WTC11 (cell line): ENCODE measurements at regions not wholly inside any gene's neighbourhood (a gene's known extent, or its start where the extent isn't known, plus 50 kb on each side); places are given as distances from the start of the nearest gene placed in this dataset.

ENCODE experiments used
- ATAC-seq: fragments of 200-7000 bp; cut with Tn5 transposase; 2 replicates; pipeline ENCODE4 v1.10.0; 2021; ENCODE audit warnings: mild to moderate bottlenecking, moderate library complexity
- CTCF ChIA-PET: fragments of 300-600 bp; sonication (Branson Sonifier 250); formaldehyde crosslinking; loops from one replicate; lab custom pipeline; 2021; ENCODE audit warnings: antibody characterized with exemption; lab: Charles Lee
- POLR2A ChIA-PET: fragments of 350-600 bp; sonication (Branson Sonifier 250); formaldehyde crosslinking; loops from one replicate; lab custom pipeline; 2021; ENCODE audit warnings: antibody characterized with exemption; lab: Charles Lee
- DNase-seq: peaks from one replicate; pipeline ENCODE4 v3.0.0; 2021; ENCODE audit warnings: low spot score
- H3K27ac Mint-ChIP-seq: 2 replicates; pipeline ENCODE4 v1.8.0; 2021; ENCODE audit warnings: mixed read lengths
- H3K27me3 Mint-ChIP-seq: 2 replicates; pipeline ENCODE4 v1.8.0; 2021; ENCODE audit warnings: low read depth, mild to moderate bottlenecking, moderate library complexity, mixed read lengths
- H3K36me3 Mint-ChIP-seq: 2 replicates; pipeline ENCODE4 v1.8.0; 2021; ENCODE audit warnings: mixed read lengths
- H3K4me1 Mint-ChIP-seq: 2 replicates; pipeline ENCODE4 v1.8.0; 2022; ENCODE audit warnings: mixed read lengths
- H3K4me3 Mint-ChIP-seq: 2 replicates; pipeline ENCODE4 v1.8.0; 2021; ENCODE audit warnings: mild to moderate bottlenecking, moderate library complexity, mixed read lengths
- H3K9me3 Mint-ChIP-seq: 2 replicates; pipeline ENCODE4 v1.8.0; 2021; ENCODE audit warnings: mixed read lengths
- CREB1 ChIP-seq: sonication (generic); formaldehyde crosslinking; IDR thresholded peaks from 2 replicates; pipeline ENCODE4 v1.8.0; 2023; ENCODE audit warnings: mild to moderate bottlenecking, missing genetic modification reagents
- EMX1 ChIP-seq: fragments of 250-450 bp; sonication (Bioruptor Pico); IDR thresholded peaks from 2 replicates; pipeline ENCODE4 v1.8.0; 2021; ENCODE audit warnings: mild to moderate bottlenecking
- FOXK1 ChIP-seq: sonication (generic); formaldehyde crosslinking; IDR thresholded peaks from 2 replicates; pipeline ENCODE4 v1.8.0; 2022; ENCODE audit warnings: mild to moderate bottlenecking, moderate library complexity, missing genetic modification reagents
- GABPB1 ChIP-seq: sonication (generic); formaldehyde crosslinking; IDR thresholded peaks from 2 replicates; pipeline ENCODE4 v1.8.1; 2023; ENCODE audit warnings: mild to moderate bottlenecking, missing genetic modification reagents
- GRHL2 ChIP-seq: fragments of 250-450 bp; sonication (Bioruptor Pico); IDR thresholded peaks from 2 replicates; pipeline ENCODE4 v1.8.0; 2022; ENCODE audit warnings: mild to moderate bottlenecking, moderate library complexity; ENCODE audit not compliant: insufficient replicate concordance, severe bottlenecking
- GTF2I ChIP-seq: fragments of 250-450 bp; sonication (Bioruptor Pico); conservative IDR thresholded peaks from 2 replicates; pipeline ENCODE4 v1.4.0; 2021; ENCODE audit warnings: mild to moderate bottlenecking
- IRF2 ChIP-seq: sonication (generic); formaldehyde crosslinking; IDR thresholded peaks from 2 replicates; pipeline ENCODE4 v1.8.0; 2022; ENCODE audit warnings: low read depth, missing genetic modification reagents, borderline replicate concordance
- JAZF1 ChIP-seq: fragments of 250-450 bp; sonication (Bioruptor Pico); IDR thresholded peaks from 2 replicates; pipeline ENCODE4 v1.9.0; 2021; ENCODE audit warnings: moderate library complexity, mild to moderate bottlenecking, inconsistent platforms
- MXD4 ChIP-seq: fragments of 250-450 bp; sonication (Bioruptor Pico); IDR thresholded peaks from 2 replicates; pipeline ENCODE4 v1.8.0; 2021; ENCODE audit warnings: mild to moderate bottlenecking, moderate library complexity, borderline replicate concordance
- MYBL2 ChIP-seq: sonication (generic); formaldehyde crosslinking; IDR thresholded peaks from 2 replicates; pipeline ENCODE4 v1.8.1; 2023; ENCODE audit warnings: mild to moderate bottlenecking, moderate library complexity, missing genetic modification reagents
- NFE2L1 ChIP-seq: sonication (generic); formaldehyde crosslinking; IDR thresholded peaks from 2 replicates; pipeline ENCODE4 v1.8.1; 2023; ENCODE audit warnings: missing genetic modification reagents
- NR1H2 ChIP-seq: sonication (generic); formaldehyde crosslinking; IDR thresholded peaks from 2 replicates; pipeline ENCODE4 v1.9.0; 2021; ENCODE audit warnings: mild to moderate bottlenecking, moderate library complexity, missing genetic modification reagents
- NR2C2 ChIP-seq: sonication (generic); formaldehyde crosslinking; IDR thresholded peaks from 2 replicates; pipeline ENCODE4 v1.8.0; 2022; ENCODE audit warnings: mild to moderate bottlenecking, missing genetic modification reagents
- OVOL2 ChIP-seq: fragments of 250-450 bp; sonication (Bioruptor Pico); IDR thresholded peaks from 2 replicates; pipeline ENCODE4 v1.9.0; 2021; ENCODE audit warnings: mild to moderate bottlenecking, borderline replicate concordance
- PRRX2 ChIP-seq: fragments of 250-450 bp; sonication (Bioruptor Pico); IDR thresholded peaks from 2 replicates; pipeline ENCODE4 v1.8.0; 2021; ENCODE audit warnings: mild to moderate bottlenecking
- RORB ChIP-seq: fragments of 250-450 bp; sonication (Bioruptor Pico); IDR thresholded peaks from 2 replicates; pipeline ENCODE4 v1.9.0; 2021; ENCODE audit warnings: mild to moderate bottlenecking
- SMAD3 ChIP-seq: sonication (generic); formaldehyde crosslinking; IDR thresholded peaks from 2 replicates; pipeline ENCODE4 v1.8.0; 2022; ENCODE audit warnings: missing genetic modification reagents, mild to moderate bottlenecking, borderline replicate concordance
- SOX15 ChIP-seq: fragments of 250-450 bp; sonication (Bioruptor Pico); IDR thresholded peaks from 2 replicates; pipeline ENCODE4 v1.9.0; 2021; ENCODE audit warnings: mild to moderate bottlenecking
- TCF7 ChIP-seq: sonication (generic); formaldehyde crosslinking; IDR thresholded peaks from 2 replicates; pipeline ENCODE4 v1.8.0; 2022; ENCODE audit warnings: mild to moderate bottlenecking, low read depth, missing genetic modification reagents, moderate library complexity
- ZNF121 ChIP-seq: sonication (generic); formaldehyde crosslinking; IDR thresholded peaks from 2 replicates; pipeline ENCODE4 v1.8.0; 2023; ENCODE audit warnings: missing genetic modification reagents
- ZNF138 ChIP-seq: sonication (generic); formaldehyde crosslinking; conservative IDR thresholded peaks from 2 replicates; pipeline ENCODE4 v1.8.1; 2022; ENCODE audit warnings: mild to moderate bottlenecking, moderate library complexity, missing genetic modification reagents
- ZNF232 ChIP-seq: sonication (generic); formaldehyde crosslinking; IDR thresholded peaks from 2 replicates; pipeline ENCODE4 v1.8.0; 2022; ENCODE audit warnings: mild to moderate bottlenecking, missing genetic modification reagents
- ZNF396 ChIP-seq: fragments of 250-450 bp; sonication (Bioruptor Pico); IDR thresholded peaks from 2 replicates; pipeline ENCODE4 v1.8.0; 2021; ENCODE audit warnings: mild to moderate bottlenecking, moderate library complexity, borderline replicate concordance
- TF ChIP-seq, protein P1 (sequence below): sonication (generic); formaldehyde crosslinking; IDR thresholded peaks from 2 replicates; pipeline ENCODE4 v1.8.1; 2022; ENCODE audit warnings: low read depth, mild to moderate bottlenecking, moderate library complexity, missing genetic modification reagents, borderline replicate concordance
- TF ChIP-seq, protein P2 (sequence below): sonication (generic); formaldehyde crosslinking; IDR thresholded peaks from 2 replicates; pipeline ENCODE4 v1.8.1; 2022; ENCODE audit warnings: mild to moderate bottlenecking, moderate library complexity, missing genetic modification reagents
- TF ChIP-seq, protein P3 (sequence below): sonication (generic); formaldehyde crosslinking; IDR thresholded peaks from 2 replicates; pipeline ENCODE4 v1.8.0; 2022; ENCODE audit warnings: missing genetic modification reagents
- TF ChIP-seq, protein P4 (sequence below): sonication (generic); formaldehyde crosslinking; conservative IDR thresholded peaks from 2 replicates; pipeline ENCODE4 v1.8.1; 2022; ENCODE audit warnings: mild to moderate bottlenecking, missing genetic modification reagents
- TF ChIP-seq, protein P5 (sequence below): sonication (generic); formaldehyde crosslinking; IDR thresholded peaks from 2 replicates; pipeline ENCODE4 v1.8.1; 2023; ENCODE audit warnings: mild to moderate bottlenecking, moderate library complexity, missing genetic modification reagents

DNA sequence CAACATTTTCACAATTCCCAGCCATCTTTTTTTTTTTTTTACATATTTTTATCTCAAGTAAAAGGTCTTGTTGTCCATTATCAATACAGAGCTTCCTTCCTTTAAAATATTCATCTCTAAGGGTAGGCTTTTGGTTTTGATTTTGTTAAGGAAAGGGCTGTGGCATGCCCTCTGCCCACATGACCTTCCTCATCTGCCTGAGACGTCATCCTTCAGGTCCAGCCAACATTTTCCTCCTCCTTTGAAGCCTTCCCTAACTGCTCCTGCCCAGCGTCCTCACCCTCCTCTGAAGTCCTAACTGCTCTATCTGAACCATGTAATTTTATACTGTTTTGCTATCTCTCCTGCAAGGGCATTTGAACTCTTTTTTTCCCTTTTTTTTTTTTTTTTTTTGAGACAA, 73.9 kb upstream of the TGM3 start:
- Mint-ChIP-seq H3K4me1 (peaks cover 12% of the 10 kb centered on the region), H3K36me3 (peaks cover 6% of the 10 kb centered on the region), H3K27me3 (no peaks in the 10 kb centered on the region; the same call in 1 of the 2 replicates), H3K9me3 (peaks cover 19% of the 10 kb centered on the region), H3K4me3 (no peak overlapping the region), H3K27ac (no peak overlapping the region)
- no peak for ATAC-seq
- ChIA-PET POLR2A (no interaction called here), CTCF (interaction anchor here (0.7 kb wide), 1 partner anchor 10 kb away, joined by 3 read pairs; no protein-coding TSS in a partner anchor)
- no peak for DNase-seq
- TF ChIP-seq FOXK1 (no peak), CREB1 (no peak)

DNA sequence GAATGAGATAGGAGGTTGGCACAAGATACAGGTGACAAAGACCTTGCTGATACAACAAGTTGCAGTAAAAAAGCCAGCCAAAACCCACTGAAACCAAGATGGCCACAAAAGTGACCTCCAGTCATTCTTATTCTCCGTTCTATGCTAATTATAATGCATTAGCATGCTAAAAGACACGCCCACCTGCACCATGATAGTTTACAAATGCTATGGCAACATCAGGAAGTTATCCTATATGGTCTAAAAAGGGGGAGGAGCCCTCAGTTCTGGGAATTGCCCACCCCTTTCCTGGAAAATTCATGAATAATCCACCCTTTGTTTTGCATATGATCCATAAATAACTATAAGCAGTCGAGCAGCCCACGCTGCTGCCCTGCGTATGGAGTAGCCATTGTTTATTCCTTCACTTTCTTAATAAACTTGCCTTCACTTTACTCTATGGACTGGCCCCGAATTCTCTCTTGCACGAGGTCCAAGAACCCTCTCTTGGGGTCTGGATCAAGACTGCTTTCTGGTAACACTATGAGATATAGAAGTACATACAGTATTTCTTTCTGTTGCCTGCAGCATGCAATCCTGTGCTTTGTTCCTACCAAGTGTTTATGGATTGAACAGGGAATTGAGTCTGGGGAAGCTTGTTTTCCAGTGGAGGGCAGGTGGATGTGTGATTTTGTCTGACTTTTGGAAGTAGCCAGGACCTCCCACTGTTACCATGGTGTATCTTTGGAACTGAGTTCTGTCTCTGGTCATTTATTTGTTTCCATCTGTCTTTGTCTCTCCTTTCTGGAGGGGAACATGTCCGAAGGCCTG, 72.0 kb upstream of the TGM3 start:
- H3K4me1 Mint-ChIP-seq: peaks cover 12% of the 10 kb centered on the region
- ChIA-PET CTCF (interaction anchor here (0.7 to 1.7 kb wide), 2 partner anchors 16 to 268 kb away, joined by 3 to 7 read pairs; no protein-coding TSS in a partner anchor), POLR2A (no interaction called here)
- TF ChIP-seq SMAD3 (CRISPR knock-in tag) (no peak), MYBL2 (no peak), JAZF1 (CRISPR knock-in tag) (no peak), GTF2I (CRISPR knock-in tag) (no peak), ZNF396 (CRISPR knock-in tag) (no peak), NFE2L1 (no peak), ZNF232 (no peak), MXD4 (CRISPR knock-in tag) (no peak), GRHL2 (CRISPR knock-in tag) (no peak), ZNF121 (CRISPR knock-in tag) (no peak), GABPB1 (CRISPR knock-in tag) (no peak), IRF2 (no peak), TCF7 (CRISPR knock-in tag) (no peak), ZNF138 (no peak), EMX1 (CRISPR knock-in tag) (no peak)
- TF ChIP-seq, protein P1, sequence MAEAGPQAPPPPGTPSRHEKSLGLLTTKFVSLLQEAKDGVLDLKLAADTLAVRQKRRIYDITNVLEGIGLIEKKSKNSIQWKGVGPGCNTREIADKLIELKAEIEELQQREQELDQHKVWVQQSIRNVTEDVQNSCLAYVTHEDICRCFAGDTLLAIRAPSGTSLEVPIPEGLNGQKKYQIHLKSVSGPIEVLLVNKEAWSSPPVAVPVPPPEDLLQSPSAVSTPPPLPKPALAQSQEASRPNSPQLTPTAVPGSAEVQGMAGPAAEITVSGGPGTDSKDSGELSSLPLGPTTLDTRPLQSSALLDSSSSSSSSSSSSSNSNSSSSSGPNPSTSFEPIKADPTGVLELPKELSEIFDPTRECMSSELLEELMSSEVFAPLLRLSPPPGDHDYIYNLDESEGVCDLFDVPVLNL (CRISPR knock-in tag): no peak
- TF ChIP-seq, protein P2, sequence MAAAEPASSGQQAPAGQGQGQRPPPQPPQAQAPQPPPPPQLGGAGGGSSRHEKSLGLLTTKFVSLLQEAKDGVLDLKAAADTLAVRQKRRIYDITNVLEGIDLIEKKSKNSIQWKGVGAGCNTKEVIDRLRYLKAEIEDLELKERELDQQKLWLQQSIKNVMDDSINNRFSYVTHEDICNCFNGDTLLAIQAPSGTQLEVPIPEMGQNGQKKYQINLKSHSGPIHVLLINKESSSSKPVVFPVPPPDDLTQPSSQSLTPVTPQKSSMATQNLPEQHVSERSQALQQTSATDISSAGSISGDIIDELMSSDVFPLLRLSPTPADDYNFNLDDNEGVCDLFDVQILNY (CRISPR knock-in tag): no peak
- H3K4me3 Mint-ChIP-seq: no peak overlapping the region
- H3K27ac Mint-ChIP-seq: no peak overlapping the region
- no peaks in the 10 kb centered on the region; the same call in 1 of the 2 replicates for H3K27me3 Mint-ChIP-seq
- no peak for ATAC-seq
- no peak for DNase-seq
- H3K36me3 Mint-ChIP-seq: peaks cover 6% of the 10 kb centered on the region
- peaks cover 18% of the 10 kb centered on the region for H3K9me3 Mint-ChIP-seq

DNA sequence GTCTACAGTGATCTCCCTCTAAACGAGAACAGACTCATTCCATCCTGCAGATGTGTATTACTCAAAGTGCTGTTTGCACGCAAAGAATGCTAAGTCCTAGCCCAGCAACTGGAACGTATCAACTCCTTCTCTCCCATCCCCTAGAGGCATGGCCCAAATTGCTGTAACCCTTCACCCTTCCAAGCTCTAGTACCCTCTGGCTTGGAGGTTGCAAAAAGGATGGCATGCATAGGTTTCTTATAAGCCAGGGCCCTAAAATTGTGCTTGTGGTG, 71.5 kb upstream of the TGM3 start:
- Mint-ChIP-seq H3K36me3 (peaks cover 6% of the 10 kb centered on the region), H3K4me1 (peaks cover 12% of the 10 kb centered on the region), H3K27me3 (no peaks in the 10 kb centered on the region; the same call in 1 of the 2 replicates), H3K27ac (no peak overlapping the region), H3K9me3 (peaks cover 13% of the 10 kb centered on the region), H3K4me3 (no peak overlapping the region)
- ChIA-PET CTCF (interaction anchor here (0.7 to 1.7 kb wide), 2 partner anchors 17 to 269 kb away, joined by 3 to 7 read pairs; no protein-coding TSS in a partner anchor), POLR2A (no interaction called here)
- DNase-seq (no peak), ATAC-seq (no peak)
- TF ChIP-seq, protein P3, sequence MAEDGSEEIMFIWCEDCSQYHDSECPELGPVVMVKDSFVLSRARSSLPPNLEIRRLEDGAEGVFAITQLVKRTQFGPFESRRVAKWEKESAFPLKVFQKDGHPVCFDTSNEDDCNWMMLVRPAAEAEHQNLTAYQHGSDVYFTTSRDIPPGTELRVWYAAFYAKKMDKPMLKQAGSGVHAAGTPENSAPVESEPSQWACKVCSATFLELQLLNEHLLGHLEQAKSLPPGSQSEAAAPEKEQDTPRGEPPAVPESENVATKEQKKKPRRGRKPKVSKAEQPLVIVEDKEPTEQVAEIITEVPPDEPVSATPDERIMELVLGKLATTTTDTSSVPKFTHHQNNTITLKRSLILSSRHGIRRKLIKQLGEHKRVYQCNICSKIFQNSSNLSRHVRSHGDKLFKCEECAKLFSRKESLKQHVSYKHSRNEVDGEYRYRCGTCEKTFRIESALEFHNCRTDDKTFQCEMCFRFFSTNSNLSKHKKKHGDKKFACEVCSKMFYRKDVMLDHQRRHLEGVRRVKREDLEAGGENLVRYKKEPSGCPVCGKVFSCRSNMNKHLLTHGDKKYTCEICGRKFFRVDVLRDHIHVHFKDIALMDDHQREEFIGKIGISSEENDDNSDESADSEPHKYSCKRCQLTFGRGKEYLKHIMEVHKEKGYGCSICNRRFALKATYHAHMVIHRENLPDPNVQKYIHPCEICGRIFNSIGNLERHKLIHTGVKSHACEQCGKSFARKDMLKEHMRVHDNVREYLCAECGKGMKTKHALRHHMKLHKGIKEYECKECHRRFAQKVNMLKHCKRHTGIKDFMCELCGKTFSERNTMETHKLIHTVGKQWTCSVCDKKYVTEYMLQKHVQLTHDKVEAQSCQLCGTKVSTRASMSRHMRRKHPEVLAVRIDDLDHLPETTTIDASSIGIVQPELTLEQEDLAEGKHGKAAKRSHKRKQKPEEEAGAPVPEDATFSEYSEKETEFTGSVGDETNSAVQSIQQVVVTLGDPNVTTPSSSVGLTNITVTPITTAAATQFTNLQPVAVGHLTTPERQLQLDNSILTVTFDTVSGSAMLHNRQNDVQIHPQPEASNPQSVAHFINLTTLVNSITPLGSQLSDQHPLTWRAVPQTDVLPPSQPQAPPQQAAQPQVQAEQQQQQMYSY (CRISPR knock-in tag): no peak
- TF ChIP-seq RORB (no peak), MXD4 (CRISPR knock-in tag) (no peak), MYBL2 (no peak), OVOL2 (CRISPR knock-in tag) (no peak), PRRX2 (CRISPR knock-in tag) (no peak), NR1H2 (CRISPR knock-in tag) (no peak), SOX15 (CRISPR knock-in tag) (no peak), NR2C2 (no peak)
- TF ChIP-seq, protein P4, sequence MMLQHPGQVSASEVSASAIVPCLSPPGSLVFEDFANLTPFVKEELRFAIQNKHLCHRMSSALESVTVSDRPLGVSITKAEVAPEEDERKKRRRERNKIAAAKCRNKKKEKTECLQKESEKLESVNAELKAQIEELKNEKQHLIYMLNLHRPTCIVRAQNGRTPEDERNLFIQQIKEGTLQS: no peak
- TF ChIP-seq, protein P5, sequence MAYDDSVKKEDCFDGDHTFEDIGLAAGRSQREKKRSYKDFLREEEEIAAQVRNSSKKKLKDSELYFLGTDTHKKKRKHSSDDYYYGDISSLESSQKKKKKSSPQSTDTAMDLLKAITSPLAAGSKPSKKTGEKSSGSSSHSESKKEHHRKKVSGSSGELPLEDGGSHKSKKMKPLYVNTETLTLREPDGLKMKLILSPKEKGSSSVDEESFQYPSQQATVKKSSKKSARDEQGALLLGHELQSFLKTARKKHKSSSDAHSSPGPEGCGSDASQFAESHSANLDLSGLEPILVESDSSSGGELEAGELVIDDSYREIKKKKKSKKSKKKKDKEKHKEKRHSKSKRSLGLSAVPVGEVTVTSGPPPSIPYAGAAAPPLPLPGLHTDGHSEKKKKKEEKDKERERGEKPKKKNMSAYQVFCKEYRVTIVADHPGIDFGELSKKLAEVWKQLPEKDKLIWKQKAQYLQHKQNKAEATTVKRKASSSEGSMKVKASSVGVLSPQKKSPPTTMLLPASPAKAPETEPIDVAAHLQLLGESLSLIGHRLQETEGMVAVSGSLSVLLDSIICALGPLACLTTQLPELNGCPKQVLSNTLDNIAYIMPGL (CRISPR knock-in tag): no peak
